ENCODE measurements at regions not wholly inside any gene's neighbourhood (a gene's known extent, or its start where the extent isn't known, plus 50 kb on each side); places are given as distances from the start of the nearest gene placed in this dataset.

DNA sequence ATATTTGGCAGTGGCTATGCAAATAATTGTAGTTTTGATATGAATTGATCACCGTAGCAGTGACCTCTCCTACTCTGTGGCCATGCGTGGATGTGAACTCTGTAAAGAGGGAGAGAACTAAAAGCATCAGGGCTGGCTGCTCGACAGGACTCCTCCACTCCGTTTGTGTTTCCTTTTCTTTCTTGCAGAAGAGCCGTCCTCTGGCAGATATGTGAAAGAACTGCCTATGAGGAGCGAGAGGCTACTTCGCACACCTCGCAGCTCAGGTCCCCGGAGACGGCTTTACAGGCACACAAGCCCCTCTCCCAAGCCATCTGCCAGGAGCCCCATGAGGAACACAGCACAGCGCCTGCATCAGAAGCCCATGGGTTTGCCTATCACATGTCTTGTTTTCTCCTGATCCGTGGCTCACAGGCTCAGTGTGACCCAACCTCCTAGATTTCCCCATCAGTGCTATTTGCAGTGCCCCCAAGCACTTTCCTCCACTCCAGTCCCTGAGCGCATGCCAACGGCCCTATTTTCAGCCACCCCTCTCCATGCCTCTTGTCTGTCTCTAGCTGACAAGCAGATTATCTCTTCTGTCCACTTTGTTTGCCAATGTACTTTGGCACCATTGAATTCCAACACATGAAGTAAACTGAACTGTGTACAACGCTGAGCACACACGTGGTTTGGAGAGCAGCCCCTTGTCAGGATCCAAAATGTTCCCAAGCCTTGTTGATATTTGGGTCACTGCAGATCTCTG, 164.3 kb upstream of the AKR1E2 start:
- DNase-seq (ENCODE audit: low read depth): no peak
- no peak overlapping the region for H3K4me3 ChIP-seq (ENCODE audit: low read depth, low read length)
- TF ChIP-seq, protein P1, sequence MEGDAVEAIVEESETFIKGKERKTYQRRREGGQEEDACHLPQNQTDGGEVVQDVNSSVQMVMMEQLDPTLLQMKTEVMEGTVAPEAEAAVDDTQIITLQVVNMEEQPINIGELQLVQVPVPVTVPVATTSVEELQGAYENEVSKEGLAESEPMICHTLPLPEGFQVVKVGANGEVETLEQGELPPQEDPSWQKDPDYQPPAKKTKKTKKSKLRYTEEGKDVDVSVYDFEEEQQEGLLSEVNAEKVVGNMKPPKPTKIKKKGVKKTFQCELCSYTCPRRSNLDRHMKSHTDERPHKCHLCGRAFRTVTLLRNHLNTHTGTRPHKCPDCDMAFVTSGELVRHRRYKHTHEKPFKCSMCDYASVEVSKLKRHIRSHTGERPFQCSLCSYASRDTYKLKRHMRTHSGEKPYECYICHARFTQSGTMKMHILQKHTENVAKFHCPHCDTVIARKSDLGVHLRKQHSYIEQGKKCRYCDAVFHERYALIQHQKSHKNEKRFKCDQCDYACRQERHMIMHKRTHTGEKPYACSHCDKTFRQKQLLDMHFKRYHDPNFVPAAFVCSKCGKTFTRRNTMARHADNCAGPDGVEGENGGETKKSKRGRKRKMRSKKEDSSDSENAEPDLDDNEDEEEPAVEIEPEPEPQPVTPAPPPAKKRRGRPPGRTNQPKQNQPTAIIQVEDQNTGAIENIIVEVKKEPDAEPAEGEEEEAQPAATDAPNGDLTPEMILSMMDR (conservative IDR thresholded peaks at IDR 0.05; ENCODE audit: low read depth, low read length): no peak

DNA sequence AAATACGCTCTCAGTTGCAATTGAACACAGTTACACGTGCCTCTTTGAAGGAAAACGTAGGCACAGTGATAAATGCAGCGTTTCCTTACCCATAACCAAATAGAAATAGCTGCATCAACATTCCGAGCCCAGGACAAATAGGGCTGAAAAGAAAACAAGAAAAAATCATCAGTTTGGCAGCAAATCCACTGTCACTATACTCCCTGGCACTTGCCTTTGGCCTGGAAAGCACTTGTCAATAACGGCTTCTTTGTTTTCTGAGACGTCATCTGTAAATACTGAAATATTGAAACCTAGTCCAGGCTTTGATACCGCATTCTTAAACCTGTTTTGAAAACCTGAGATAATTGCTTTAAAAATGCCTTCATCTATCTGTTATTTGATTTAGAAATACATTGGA, 167.2 kb upstream of the AKR1E2 start:
- no peak for DNase-seq (ENCODE audit: low read depth)
- TF ChIP-seq, protein P1 (conservative IDR thresholded peaks at IDR 0.05; ENCODE audit: low read depth, low read length): no peak
- no peak overlapping the region for H3K4me3 ChIP-seq (ENCODE audit: low read depth, low read length)

DNA sequence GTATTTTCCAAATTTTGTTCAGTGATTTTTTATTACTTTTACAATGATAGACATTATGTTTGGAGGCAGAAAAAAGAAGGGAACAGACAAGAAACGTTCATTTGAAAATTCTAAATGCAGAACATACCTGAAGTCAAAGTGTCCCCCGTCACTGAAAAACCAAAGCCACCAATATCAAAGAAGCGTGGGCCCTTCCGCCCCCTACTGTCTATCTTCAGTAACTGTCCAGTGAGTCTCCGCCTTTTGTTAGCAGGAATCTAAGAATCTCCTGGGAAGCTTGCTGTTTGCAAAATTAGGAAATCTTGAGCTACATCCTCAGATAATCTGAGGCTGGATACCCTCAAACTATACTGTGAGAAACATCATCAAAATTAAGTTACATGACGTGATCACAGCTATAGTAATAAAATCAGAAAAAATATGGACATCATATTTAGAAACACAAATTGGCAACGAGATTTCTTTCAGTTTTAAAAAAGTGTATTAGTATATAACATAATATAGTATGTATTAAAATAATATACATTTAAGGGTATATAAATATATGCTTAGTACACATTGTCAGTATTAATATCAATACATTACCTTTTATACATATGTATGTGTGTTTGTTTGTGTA, 169.3 kb upstream of the AKR1E2 start:
- H3K4me3 ChIP-seq (ENCODE audit: low read depth, low read length): no peak overlapping the region
- TF ChIP-seq, protein P1 (conservative IDR thresholded peaks at IDR 0.05; ENCODE audit: low read depth, low read length): peak; percentile 95
- peak; percentile 83 for DNase-seq (ENCODE audit: low read depth)

DNA sequence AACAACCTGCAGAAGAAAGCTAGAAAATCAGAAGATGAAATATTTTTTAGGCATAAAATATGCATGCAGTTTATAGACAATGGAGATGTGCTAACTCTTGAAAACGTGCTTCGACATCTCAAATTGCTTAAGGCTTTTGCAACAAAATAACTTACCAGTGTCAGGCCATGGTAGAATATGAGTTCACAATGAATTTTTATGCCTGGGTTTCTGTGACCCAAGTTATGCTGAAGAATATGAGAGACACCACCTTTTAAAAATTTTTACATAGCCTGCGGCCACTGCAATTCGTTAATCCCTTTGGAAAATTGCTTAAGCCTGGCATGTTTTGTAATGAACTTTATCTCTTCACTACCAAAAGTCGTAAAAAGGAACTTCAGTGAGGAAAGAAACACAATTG, 170.1 kb upstream of the AKR1E2 start:
- TF ChIP-seq, protein P1 (conservative IDR thresholded peaks at IDR 0.05; ENCODE audit: low read depth, low read length): no peak
- no peak overlapping the region for H3K4me3 ChIP-seq (ENCODE audit: low read depth, low read length)
- DNase-seq (ENCODE audit: low read depth): no peak

DNA sequence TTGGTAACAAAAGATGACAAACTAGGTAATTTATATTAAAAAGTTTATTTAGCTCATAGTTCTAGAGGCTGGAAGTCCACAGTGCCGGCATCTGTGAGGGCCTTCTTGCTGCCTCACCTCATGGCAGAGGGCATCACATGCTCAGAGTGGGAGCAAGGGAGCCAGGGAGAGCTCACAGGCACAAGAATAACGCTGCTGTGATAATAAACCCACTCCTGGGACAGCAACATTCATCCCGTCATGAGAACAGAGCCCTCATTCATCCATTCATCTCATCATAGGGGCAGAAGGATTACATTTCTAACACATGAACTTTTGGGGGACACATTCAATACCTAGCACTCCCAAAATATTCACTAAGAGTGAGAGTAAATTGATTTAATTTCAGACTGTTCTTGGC, 170.6 kb upstream of the AKR1E2 start:
- H3K4me3 ChIP-seq (ENCODE audit: low read depth, low read length): no peak overlapping the region
- TF ChIP-seq, protein P1 (conservative IDR thresholded peaks at IDR 0.05; ENCODE audit: low read depth, low read length): no peak
- no peak for DNase-seq (ENCODE audit: low read depth)

DNA sequence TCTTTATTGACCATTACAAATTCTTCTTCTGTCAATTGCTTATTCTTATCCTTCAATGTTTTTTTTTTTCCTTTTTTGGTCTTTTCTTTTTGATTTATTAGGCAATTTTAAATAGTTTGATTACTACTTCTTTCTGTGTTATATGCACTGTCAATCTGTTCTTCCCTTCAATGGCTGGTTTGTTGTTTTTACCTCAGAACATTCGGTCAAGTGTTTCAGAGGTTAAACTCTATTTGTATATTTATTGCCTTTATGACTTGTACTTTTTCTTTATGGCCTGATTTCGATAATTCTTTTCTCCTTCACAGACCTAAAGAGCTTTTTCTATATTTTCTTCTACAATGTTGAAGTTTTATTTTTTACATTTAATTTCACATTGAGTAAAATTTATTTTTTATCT, 171.5 kb upstream of the AKR1E2 start:
- TF ChIP-seq, protein P1 (conservative IDR thresholded peaks at IDR 0.05; ENCODE audit: low read depth, low read length): no peak
- no peak for DNase-seq (ENCODE audit: low read depth)
- no peak overlapping the region for H3K4me3 ChIP-seq (ENCODE audit: low read depth, low read length)

DNA sequence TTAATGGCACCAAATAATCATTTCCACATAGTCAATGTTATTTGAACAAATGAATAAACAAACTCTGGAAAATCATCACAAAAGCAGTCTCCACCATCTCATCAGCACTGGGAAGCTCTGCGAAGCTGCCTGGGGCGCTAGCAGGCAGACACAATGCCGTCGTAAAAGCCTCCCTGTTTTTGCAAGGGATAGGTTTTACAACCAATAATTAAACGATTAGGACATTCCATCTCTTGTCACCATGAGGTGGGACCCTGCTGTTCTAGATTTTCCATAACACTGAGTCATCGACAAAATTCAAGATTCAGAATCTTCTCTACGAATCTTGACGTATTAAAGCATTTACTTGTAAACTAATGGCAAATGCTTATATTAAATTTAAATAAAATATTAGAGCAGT, 172.8 kb upstream of the AKR1E2 start:
- TF ChIP-seq, protein P1 (conservative IDR thresholded peaks at IDR 0.05; ENCODE audit: low read depth, low read length): no peak

More for the DNA sequence above, 172.8 kb upstream of the AKR1E2 start:
- no peak for DNase-seq (ENCODE audit: low read depth)
- H3K4me3 ChIP-seq (ENCODE audit: low read depth, low read length): no peak overlapping the region
